Activated CD4-positive, alpha-beta memory T cell treated with anti-CD3 and anti-CD28 coated beads, Interleukin-2, amount 10 ng/mL, durations not matched to agents 7 days and 5 days (primary cell): ENCODE measurements at regions not wholly inside any gene's neighbourhood (a gene's known extent, or its start where the extent isn't known, plus 50 kb on each side); places are given as distances from the start of the nearest gene placed in this dataset.
"Not testable (repeated sequence)": the region's sequence is repeated elsewhere in the genome, so short reads cannot be mapped to it uniquely, and the experiment has no call there.

Experiments used
- CTCF ChIA-PET: fragments of 350-600 bp; sonication (Branson Sonifier 250); formaldehyde crosslinking; loops from one replicate; lab custom pipeline; 2021; ENCODE audit warnings: antibody characterized with exemption, inconsistent platforms; lab: Charles Lee
- POLR2A ChIA-PET: fragments of 350-600 bp; sonication (Branson Sonifier 250); formaldehyde crosslinking; loops from one replicate; lab custom pipeline; 2021; ENCODE audit warnings: antibody characterized with exemption; lab: Charles Lee
- DNase-seq: peaks from one replicate; pipeline ENCODE4 v3.0.0-alpha.2; 2020
- H3K27ac Mint-ChIP-seq: one replicate; pipeline ENCODE4 v1.8.0; 2021; ENCODE audit warnings: mild to moderate bottlenecking, mixed read lengths
- H3K27me3 Mint-ChIP-seq: one replicate; pipeline ENCODE4 v1.8.0; 2021; ENCODE audit warnings: mixed read lengths
- H3K36me3 Mint-ChIP-seq: one replicate; pipeline ENCODE4 v1.8.0; 2021; ENCODE audit warnings: low read depth, mixed read lengths
- H3K4me1 Mint-ChIP-seq: one replicate; pipeline ENCODE4 v1.8.0; 2021; ENCODE audit warnings: mixed read lengths
- H3K4me3 Mint-ChIP-seq: one replicate; pipeline ENCODE4 v1.8.0; 2021; ENCODE audit warnings: mild to moderate bottlenecking, mixed read lengths
- H3K9me3 Mint-ChIP-seq: one replicate; pipeline ENCODE4 v1.8.0; 2021; ENCODE audit warnings: mixed read lengths

DNA sequence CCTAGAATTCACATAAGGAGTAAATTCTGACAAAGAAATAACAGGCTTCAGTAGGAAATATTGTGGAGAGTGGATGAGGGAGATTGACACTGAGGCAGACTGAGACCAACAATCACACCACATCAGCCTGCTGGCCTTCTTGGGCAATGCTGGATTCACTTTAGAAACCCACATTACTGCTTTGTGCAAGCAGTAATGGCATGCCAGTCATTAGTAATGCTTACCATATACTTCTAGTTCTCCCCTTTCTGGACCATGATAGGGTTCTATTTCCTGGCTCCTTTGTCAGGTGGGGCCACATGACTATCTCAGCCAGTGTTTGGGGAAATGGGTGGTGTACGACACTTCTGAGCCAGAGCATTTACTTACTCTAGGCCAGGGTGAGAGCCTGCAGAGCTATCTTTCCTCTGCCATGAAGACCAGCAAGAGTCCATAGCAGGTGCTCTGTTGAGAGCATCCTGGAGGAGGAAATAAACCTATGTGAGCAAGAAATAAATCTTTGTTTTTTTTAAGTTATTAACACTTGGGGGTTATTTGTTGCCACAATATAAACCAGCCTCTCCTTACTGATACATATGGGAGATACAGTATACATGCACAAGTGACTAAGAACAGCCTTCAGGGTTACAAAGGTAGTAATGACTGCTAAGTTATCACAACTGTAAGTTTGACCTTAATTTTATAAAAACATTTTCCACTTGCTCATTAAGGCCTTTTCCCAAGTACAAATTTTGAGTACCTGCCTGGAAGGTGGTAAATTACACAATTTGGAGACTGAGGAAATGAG, 89.3 kb upstream of the TANK start:
- Mint-ChIP-seq H3K4me1 (peaks cover 20% of the 10 kb centered on the region), H3K27me3 (peaks cover 2% of the 10 kb centered on the region), H3K27ac (no peak overlapping the region), H3K36me3 (peaks cover 7% of the 10 kb centered on the region), H3K4me3 (no peak overlapping the region), H3K9me3 (peaks cover 6% of the 10 kb centered on the region)
- ChIA-PET CTCF (no interaction called here), POLR2A (no interaction called here)
- no peak for DNase-seq

DNA sequence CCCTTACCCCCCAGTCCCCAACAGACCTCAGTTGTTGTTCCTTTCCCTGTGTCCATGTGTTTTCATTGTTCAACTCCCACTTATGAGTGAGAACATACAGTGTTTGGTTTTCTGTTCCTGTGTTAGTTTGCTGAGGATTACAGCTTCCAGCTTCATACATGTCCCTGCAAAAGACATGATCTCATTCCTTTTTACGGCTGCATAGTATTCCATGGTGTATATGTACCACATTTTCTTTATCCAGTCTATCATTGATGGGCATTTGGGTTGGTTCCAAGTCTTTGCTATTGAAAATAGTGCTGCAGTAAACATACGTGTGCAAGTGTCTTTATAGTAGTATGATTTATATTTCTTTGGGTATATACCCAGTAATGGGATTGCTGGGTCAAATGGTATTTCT, 87.8 kb upstream of the TANK start:
- POLR2A ChIA-PET, H3K9me3 Mint-ChIP-seq, H3K36me3 Mint-ChIP-seq, H3K27ac Mint-ChIP-seq, H3K27me3 Mint-ChIP-seq, DNase-seq, H3K4me3 Mint-ChIP-seq: not testable (repeated sequence)
- H3K4me1 Mint-ChIP-seq, result peaks cover 32% of the 10 kb centered on the region
- CTCF ChIA-PET, result interaction anchor here (3.3 kb wide), 1 partner anchor 9 kb away, joined by 25 read pairs; no protein-coding TSS in a partner anchor

DNA sequence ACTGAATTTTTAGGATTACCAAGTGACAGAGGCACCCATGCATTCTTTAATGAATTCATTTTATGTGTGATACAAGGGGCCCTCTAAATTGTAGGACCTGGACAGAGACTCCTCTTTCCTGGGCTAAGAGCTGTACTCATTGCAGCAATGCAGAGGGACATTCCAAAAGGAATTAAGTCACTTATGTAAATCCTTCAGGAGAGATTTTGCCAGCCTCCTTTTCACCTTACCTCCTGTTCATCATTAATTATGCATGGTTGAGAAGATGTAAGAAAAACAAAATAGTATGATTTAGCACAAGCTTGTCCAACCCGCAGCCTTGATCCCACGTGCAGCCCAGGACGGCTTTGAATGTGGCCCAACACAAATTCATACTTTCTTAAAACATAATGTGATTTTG, 84.5 kb upstream of the TANK start:
- peaks cover 46% of the 10 kb centered on the region for H3K4me1 Mint-ChIP-seq
- POLR2A ChIA-PET, result interaction anchor here (0.6 to 0.9 kb wide), 2 partner anchors 8 to 14 kb away, joined by 3 read pairs; no protein-coding TSS in a partner anchor
- no peak overlapping the region for H3K4me3 Mint-ChIP-seq
- DNase-seq, result no peak
- no peak overlapping the region for H3K27ac Mint-ChIP-seq
- CTCF ChIA-PET, result interaction anchor here (1.4 to 5.1 kb wide), 3 partner anchors 12 to 61 kb away, joined by 4 to 36 read pairs (median 25); no protein-coding TSS in a partner anchor
- peaks cover 11% of the 10 kb centered on the region for H3K36me3 Mint-ChIP-seq
- H3K9me3 Mint-ChIP-seq, result peaks cover 10% of the 10 kb centered on the region
- H3K27me3 Mint-ChIP-seq, result no peaks in the 10 kb centered on the region

DNA sequence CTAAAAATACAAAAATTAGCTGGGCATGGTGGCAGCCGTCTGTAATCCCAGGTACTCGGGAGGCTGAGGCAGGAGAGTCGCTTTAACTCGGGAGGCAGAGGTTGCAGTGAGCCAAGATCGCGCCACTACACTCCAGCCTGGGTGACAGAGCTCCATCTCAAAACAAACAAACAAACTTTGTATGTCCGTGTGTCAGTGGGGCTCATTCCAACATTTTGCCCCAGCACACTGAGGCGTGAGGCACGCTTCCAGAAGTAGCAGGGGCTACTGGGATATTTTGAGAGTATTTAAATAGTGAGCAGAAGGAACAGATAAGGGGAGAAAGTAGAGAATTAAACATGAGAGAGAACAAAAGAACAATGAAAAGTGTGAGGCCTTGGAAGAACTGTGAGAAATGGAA, 83.3 kb upstream of the TANK start:
- H3K9me3 Mint-ChIP-seq, result peaks cover 14% of the 10 kb centered on the region
- CTCF ChIA-PET, result interaction anchor here (1.3 to 5.1 kb wide), 4 partner anchors 13 to 85 kb away, joined by 3 to 36 read pairs (median 4); no protein-coding TSS in a partner anchor
- H3K27ac Mint-ChIP-seq, result peak overlapping the region; percentile 90
- H3K4me1 Mint-ChIP-seq, result peaks cover 47% of the 10 kb centered on the region
- POLR2A ChIA-PET, result interaction anchor here (1.0 to 2.3 kb wide), 7 partner anchors 13 to 141 kb away, joined by 3 to 13 read pairs (median 5); partner anchors contain the start of gene TANK
- no peak for DNase-seq
- H3K36me3 Mint-ChIP-seq, result peaks cover 17% of the 10 kb centered on the region
- H3K4me3 Mint-ChIP-seq, result peak overlapping the region; percentile 36
- H3K27me3 Mint-ChIP-seq, result no peaks in the 10 kb centered on the region

DNA sequence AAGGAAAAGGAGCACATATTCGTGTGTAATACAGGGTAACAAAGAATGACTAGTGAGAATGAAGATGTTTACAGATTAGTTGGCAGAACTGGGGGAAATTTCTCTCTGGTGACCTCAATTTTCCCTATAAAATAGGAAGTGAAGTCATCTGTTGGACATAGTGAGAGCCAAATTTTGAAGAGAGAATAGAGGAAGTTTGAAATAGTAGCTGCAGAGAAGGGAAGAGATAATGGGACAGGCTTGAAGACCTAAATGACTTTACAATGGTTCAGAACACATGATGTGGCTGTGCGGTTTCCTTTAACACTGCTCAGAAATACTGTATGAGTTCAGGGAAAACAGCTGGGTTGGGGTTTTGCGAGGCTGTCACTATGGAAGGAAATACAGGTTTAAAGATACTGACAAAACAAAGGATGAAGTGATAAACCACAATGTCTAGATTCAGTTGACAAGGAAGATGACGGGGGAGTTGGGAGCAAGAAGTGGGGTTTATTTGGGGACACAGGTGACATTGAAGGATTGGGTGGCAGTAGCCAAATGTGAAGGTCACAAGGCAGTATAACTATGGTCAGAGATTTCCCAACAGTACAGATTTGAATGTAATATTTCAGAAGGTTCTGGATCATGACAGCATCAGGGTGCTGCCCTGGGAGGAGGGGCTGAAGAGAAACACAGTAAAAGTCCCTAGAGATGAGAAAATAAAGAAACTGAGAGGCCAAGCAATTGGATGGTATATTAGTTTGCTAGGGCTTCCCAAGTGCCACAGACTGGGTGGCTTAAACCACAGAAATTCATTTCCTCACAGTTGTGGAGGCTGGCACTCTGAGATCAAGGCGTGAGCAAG, 82.6 kb upstream of the TANK start:
- peak overlapping the region; percentile 36 for H3K4me3 Mint-ChIP-seq
- peaks cover 8% of the 10 kb centered on the region for H3K9me3 Mint-ChIP-seq
- H3K27ac Mint-ChIP-seq, result peak overlapping the region; percentile 90
- H3K36me3 Mint-ChIP-seq, result peaks cover 17% of the 10 kb centered on the region
- no peaks in the 10 kb centered on the region for H3K27me3 Mint-ChIP-seq
- H3K4me1 Mint-ChIP-seq, result peaks cover 49% of the 10 kb centered on the region
- peak; percentile 86 for DNase-seq
- CTCF ChIA-PET, result interaction anchor here (1.3 to 5.1 kb wide), 3 partner anchors 12 to 84 kb away, joined by 3 to 36 read pairs (median 3); no protein-coding TSS in a partner anchor
- POLR2A ChIA-PET, result interaction anchor here (1.0 to 2.3 kb wide), 9 partner anchors 13 to 140 kb away, joined by 3 to 13 read pairs (median 6); partner anchors contain the start of gene TANK

DNA sequence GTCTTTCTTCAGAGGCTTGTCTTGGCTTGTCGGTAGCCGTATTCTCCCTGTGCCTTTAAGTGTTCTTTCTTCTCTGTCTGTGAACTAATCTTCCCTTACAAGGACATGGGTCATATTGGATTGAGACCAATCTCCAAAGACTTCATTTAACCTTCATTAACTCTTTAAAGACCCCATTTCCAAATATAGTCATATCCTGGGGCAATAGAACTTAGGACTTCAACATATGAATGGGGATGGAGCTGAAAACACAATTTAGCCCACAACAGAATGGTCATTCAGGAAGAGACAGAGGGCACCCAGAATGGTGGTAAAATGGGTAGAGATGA, 82.1 kb upstream of the TANK start:
- peak overlapping the region; percentile 36 for H3K4me3 Mint-ChIP-seq
- peak overlapping the region; percentile 90 for H3K27ac Mint-ChIP-seq
- ChIA-PET CTCF (interaction anchor here (0.5 to 5.1 kb wide), 3 partner anchors 12 to 17 kb away, joined by 3 to 36 read pairs (median 3); no protein-coding TSS in a partner anchor), POLR2A (interaction anchor here (0.7 to 2.3 kb wide), 10 partner anchors 12 to 169 kb away, joined by 3 to 13 read pairs (median 5); no protein-coding TSS in a partner anchor)
- H3K9me3 Mint-ChIP-seq, result peaks cover 8% of the 10 kb centered on the region
- no peak for DNase-seq
- H3K27me3 Mint-ChIP-seq, result no peaks in the 10 kb centered on the region
- peaks cover 48% of the 10 kb centered on the region for H3K4me1 Mint-ChIP-seq
- H3K36me3 Mint-ChIP-seq, result peaks cover 17% of the 10 kb centered on the region

DNA sequence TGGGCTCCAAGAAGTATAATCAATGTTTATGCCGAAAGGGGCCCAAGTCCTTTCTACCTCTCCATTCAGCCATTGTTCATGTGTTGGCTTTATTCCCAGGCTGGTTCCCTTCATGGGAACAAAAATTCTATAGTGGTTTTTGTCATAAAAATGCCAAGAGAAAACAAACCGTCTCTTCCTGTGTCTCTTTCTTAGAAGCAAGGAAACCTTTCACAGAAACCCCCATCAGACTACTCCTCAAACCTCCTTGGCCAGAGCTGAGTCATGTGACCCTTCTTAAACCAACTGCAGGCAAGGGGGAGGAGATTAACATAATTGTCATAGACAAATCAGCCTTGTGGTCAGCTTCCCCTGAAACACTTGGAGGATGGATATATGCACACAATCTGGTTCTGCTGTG, 75.1 kb upstream of the TANK start:
- H3K36me3 Mint-ChIP-seq, result peaks cover 17% of the 10 kb centered on the region
- no peak overlapping the region for H3K4me3 Mint-ChIP-seq
- peaks cover 18% of the 10 kb centered on the region for H3K9me3 Mint-ChIP-seq
- H3K4me1 Mint-ChIP-seq, result peaks cover 34% of the 10 kb centered on the region
- peak; percentile 22 for DNase-seq
- peak overlapping the region; percentile 18 for H3K27ac Mint-ChIP-seq
- CTCF ChIA-PET, result no interaction called here
- H3K27me3 Mint-ChIP-seq, result no peaks in the 10 kb centered on the region
- POLR2A ChIA-PET, result interaction anchor here (1.0 to 1.7 kb wide), 3 partner anchors 19 to 223 kb away, joined by 3 to 5 read pairs (median 3); partner anchors contain the start of gene PSMD14

DNA sequence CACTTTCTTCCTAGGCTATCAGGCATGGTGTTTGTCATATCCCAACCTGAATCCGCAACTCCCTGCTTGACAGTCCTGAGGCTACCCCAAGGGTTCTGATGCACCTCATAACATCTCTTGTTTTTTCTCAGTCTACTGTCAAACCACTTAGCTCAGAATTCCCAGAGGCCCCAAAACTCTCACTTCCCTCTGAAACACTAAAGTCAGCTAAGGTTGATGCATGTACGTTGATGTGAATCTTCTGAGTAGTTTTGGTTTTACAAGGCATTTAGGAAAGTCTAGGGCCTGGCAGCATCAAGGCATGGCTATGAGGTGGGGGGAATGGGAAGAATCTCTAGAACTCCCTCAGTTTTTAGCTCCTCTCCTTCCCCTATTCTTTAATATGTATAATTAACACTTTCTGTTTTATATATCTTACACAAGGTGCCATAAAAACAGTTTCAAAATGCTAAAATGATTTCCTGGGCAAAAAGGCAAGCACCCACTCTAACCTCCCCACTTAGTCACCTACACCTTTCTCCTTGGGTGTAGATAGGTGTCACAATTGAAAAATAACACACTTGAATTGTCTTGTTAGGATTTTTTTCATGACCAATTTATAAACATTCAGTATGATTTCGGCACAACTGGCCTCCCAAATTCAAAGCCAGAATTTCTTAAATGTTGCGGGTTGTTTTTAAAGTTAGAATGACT, 71.4 kb upstream of the TANK start:
- no peak overlapping the region for H3K4me3 Mint-ChIP-seq
- DNase-seq, result no peak
- peaks cover 14% of the 10 kb centered on the region for H3K9me3 Mint-ChIP-seq
- POLR2A ChIA-PET, result interaction anchor here (1.0 to 1.2 kb wide), 3 partner anchors 15 to 71 kb away, joined by 3 read pairs; partner anchors contain the start of gene TANK
- no peak overlapping the region for H3K27ac Mint-ChIP-seq
- H3K36me3 Mint-ChIP-seq, result peaks cover 9% of the 10 kb centered on the region
- H3K27me3 Mint-ChIP-seq, result no peaks in the 10 kb centered on the region
- peaks cover 48% of the 10 kb centered on the region for H3K4me1 Mint-ChIP-seq
- CTCF ChIA-PET, result interaction anchor here (1.8 to 3.2 kb wide), 2 partner anchors 25 to 49 kb away, joined by 6 to 20 read pairs; no protein-coding TSS in a partner anchor

DNA sequence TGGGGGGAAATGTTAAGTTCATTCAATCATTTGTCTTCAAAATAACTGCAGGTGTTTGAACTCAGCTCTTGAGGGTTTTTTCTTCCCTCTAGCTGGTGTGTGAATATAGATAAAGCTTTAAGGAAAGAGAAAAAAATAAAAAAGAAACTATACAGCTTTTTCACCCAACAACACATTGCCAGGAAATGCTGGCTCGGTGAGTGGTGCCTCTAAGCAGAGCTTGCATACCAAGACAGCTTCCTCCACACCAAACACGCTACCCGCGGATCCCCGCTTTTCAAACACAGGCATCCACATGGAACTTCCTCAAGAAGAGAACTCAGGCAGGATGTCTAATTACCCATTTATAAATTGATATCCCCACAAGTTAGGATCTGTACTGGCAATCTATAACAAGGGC, 69.8 kb upstream of the TANK start:
- CTCF ChIA-PET, result interaction anchor here (1.2 to 3.2 kb wide), 5 partner anchors 13 to 48 kb away, joined by 3 to 20 read pairs (median 3); no protein-coding TSS in a partner anchor
- peaks cover 7% of the 10 kb centered on the region for H3K36me3 Mint-ChIP-seq

DNA sequence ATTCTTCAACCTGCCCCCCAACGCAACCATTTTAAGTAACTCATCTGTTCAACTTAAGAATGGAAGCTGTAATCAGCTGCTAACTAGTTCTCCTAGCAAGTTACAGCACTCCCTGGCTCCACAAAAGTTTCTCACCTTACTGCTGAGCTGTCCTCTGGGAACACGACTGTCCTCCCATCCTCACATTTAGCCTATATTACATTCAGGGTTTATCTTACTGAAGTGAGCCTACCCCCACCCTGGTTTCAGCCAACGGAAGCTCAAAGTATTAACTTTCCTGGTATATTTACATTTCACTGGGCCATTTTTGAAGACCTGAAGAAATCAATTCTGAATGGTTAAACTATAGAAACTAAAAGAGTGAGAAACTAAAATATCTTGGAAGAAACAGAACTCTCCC, 64.9 kb upstream of the TANK start:
- DNase-seq, result no peak
- Mint-ChIP-seq H3K4me1 (peaks cover 33% of the 10 kb centered on the region), H3K27me3 (no peaks in the 10 kb centered on the region), H3K9me3 (peaks cover 2% of the 10 kb centered on the region), H3K27ac (no peak overlapping the region), H3K4me3 (no peak overlapping the region), H3K36me3 (peaks cover 12% of the 10 kb centered on the region)
- ChIA-PET CTCF (interaction anchor here (0.6 to 1.6 kb wide), 2 partner anchors 17 to 31 kb away, joined by 3 to 5 read pairs; no protein-coding TSS in a partner anchor), POLR2A (interaction anchor here (1.5 kb wide), 1 partner anchor 9 kb away, joined by 3 read pairs; no protein-coding TSS in a partner anchor)

More for the DNA sequence above, 69.8 kb upstream of the TANK start:
- POLR2A ChIA-PET, result interaction anchor here (0.8 to 1.7 kb wide), 13 partner anchors 11 to 677 kb away, joined by 3 to 8 read pairs (median 4); partner anchors contain the start of gene TANK
- H3K4me1 Mint-ChIP-seq, result peaks cover 50% of the 10 kb centered on the region
- peak; percentile 67 for DNase-seq
- H3K27me3 Mint-ChIP-seq, result no peaks in the 10 kb centered on the region
- H3K27ac Mint-ChIP-seq, result peak overlapping the region; percentile 77
- H3K9me3 Mint-ChIP-seq, result peaks cover 10% of the 10 kb centered on the region
- peak overlapping the region; percentile 45 for H3K4me3 Mint-ChIP-seq

DNA sequence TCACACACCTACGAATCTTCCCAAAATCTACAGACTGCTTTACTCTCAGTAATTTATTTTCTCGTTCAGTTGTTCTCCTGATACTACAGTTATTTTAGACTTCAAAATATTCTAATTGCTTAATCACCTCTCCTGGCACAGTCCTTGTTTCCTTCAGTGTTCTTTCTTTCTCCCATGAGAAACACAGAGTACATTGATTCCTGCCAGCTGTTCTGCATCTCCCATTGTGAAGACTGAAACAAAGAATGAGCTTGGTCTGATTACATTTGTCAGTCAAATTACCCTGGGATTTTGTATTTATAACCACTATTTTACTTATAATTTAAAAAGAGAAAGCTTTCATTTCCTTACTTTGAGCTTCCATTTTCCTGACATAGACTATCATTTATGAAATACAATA, 63.9 kb upstream of the TANK start:
- H3K9me3 Mint-ChIP-seq, result peaks cover 2% of the 10 kb centered on the region
- no peak for DNase-seq
- H3K27ac Mint-ChIP-seq, result no peak overlapping the region
- peaks cover 25% of the 10 kb centered on the region for H3K4me1 Mint-ChIP-seq
- no peaks in the 10 kb centered on the region for H3K27me3 Mint-ChIP-seq
- peaks cover 12% of the 10 kb centered on the region for H3K36me3 Mint-ChIP-seq
- CTCF ChIA-PET, result interaction anchor here (1.6 kb wide), 1 partner anchor 32 kb away, joined by 5 read pairs; no protein-coding TSS in a partner anchor
- no peak overlapping the region for H3K4me3 Mint-ChIP-seq
- POLR2A ChIA-PET, result interaction anchor here (0.6 to 1.5 kb wide), 2 partner anchors 8 to 39 kb away, joined by 3 read pairs; no protein-coding TSS in a partner anchor
